H7 (cell line): ENCODE measurements at regions not wholly inside any gene's neighbourhood (a gene's known extent, or its start where the extent isn't known, plus 50 kb on each side); places are given as distances from the start of the nearest gene placed in this dataset.
A peak's percentile ranks its signal among the peaks of the same experiment; 100 is the strongest.

Source experiments
- DNase-seq: peaks from one replicate; pipeline ENCODE4 v3.0.0; 2012
- H3K27me3 ChIP-seq: 2 replicates; pipeline ENCODE4 v1.6.0; 2011; ENCODE audit warnings: mild to moderate bottlenecking, low read length; ENCODE audit not compliant: control insufficient read depth, insufficient read depth
- H3K36me3 ChIP-seq: replicated peaks from 2 replicates; pipeline ENCODE4 v1.5.1; 2011; ENCODE audit warnings: low read length; ENCODE audit not compliant: control insufficient read depth, insufficient read depth
- H3K4me3 ChIP-seq: 2 replicates; pipeline ENCODE4 v1.5.1; 2011; ENCODE audit warnings: low read depth, mild to moderate bottlenecking, control low read depth, low read length, moderate library complexity; ENCODE audit not compliant: insufficient read depth

GRCh38 chr9:18073002-18073401, 401.0 kb upstream of the ADAMTSL1 start:
- DNase-seq, result no peak
- Histone ChIP-seq H3K4me3 (no peak overlapping the region), H3K36me3 (no peaks in the 10 kb centered on the region), H3K27me3 (no peaks in the 10 kb centered on the region)

GRCh38 chr9:18074041-18074440, 399.9 kb upstream of the ADAMTSL1 start:
- DNase-seq, result no peak
- Histone ChIP-seq H3K27me3 (no peaks in the 10 kb centered on the region), H3K36me3 (no peaks in the 10 kb centered on the region), H3K4me3 (no peak overlapping the region)

- DNase-seq, result no peak
- H3K4me3 ChIP-seq, result no peak overlapping the region
- no peaks in the 10 kb centered on the region for H3K27me3 ChIP-seq
- H3K36me3 ChIP-seq, result no peaks in the 10 kb centered on the region
Measured at GRCh38 chr9:18075253-18075952, 398.6 kb upstream of the ADAMTSL1 start.

GRCh38 chr9:18077941-18078678, 395.8 kb upstream of the ADAMTSL1 start:
- no peak overlapping the region for H3K4me3 ChIP-seq
- no peaks in the 10 kb centered on the region for H3K27me3 ChIP-seq
- DNase-seq, result no peak
- no peaks in the 10 kb centered on the region for H3K36me3 ChIP-seq

- DNase-seq, result no peak
- H3K27me3 ChIP-seq, result no peaks in the 10 kb centered on the region
- no peak overlapping the region for H3K4me3 ChIP-seq
- no peaks in the 10 kb centered on the region for H3K36me3 ChIP-seq
Measured at GRCh38 chr9:18092138-18092537, 381.8 kb upstream of the ADAMTSL1 start.

- Histone ChIP-seq H3K27me3 (no peaks in the 10 kb centered on the region), H3K36me3 (no peaks in the 10 kb centered on the region), H3K4me3 (no peak overlapping the region)
- DNase-seq, result peak; percentile 0
Measured at GRCh38 chr9:18106006-18106560, 367.9 kb upstream of the ADAMTSL1 start.

- Histone ChIP-seq H3K36me3 (no peaks in the 10 kb centered on the region), H3K27me3 (no peaks in the 10 kb centered on the region), H3K4me3 (no peak overlapping the region)
- no peak for DNase-seq
Measured at GRCh38 chr9:18109675-18110074, 364.3 kb upstream of the ADAMTSL1 start.

- no peaks in the 10 kb centered on the region for H3K36me3 ChIP-seq
- H3K27me3 ChIP-seq, result no peaks in the 10 kb centered on the region
- H3K4me3 ChIP-seq, result no peak overlapping the region
- no peak for DNase-seq
Measured at GRCh38 chr9:18111146-18111545, 362.8 kb upstream of the ADAMTSL1 start.

- DNase-seq, result no peak
Measured at GRCh38 chr9:18114559-18115475, 359.1 kb upstream of the ADAMTSL1 start.

GRCh38 chr9:18118268-18118667, 355.7 kb upstream of the ADAMTSL1 start:
- Histone ChIP-seq H3K36me3 (no peaks in the 10 kb centered on the region), H3K4me3 (no peak overlapping the region), H3K27me3 (no peaks in the 10 kb centered on the region)
- no peak for DNase-seq

More at GRCh38 chr9:18114559-18115475, 359.1 kb upstream of the ADAMTSL1 start:
- Histone ChIP-seq H3K36me3 (no peaks in the 10 kb centered on the region), H3K4me3 (no peak overlapping the region), H3K27me3 (no peaks in the 10 kb centered on the region)

GRCh38 chr9:18122171-18122570, 351.8 kb upstream of the ADAMTSL1 start:
- H3K4me3 ChIP-seq, result no peak overlapping the region
- no peaks in the 10 kb centered on the region for H3K27me3 ChIP-seq
- no peaks in the 10 kb centered on the region for H3K36me3 ChIP-seq
- DNase-seq, result no peak

GRCh38 chr9:18124760-18125159, 349.2 kb upstream of the ADAMTSL1 start:
- Histone ChIP-seq H3K27me3 (no peaks in the 10 kb centered on the region), H3K36me3 (no peaks in the 10 kb centered on the region), H3K4me3 (no peak overlapping the region)
- no peak for DNase-seq

GRCh38 chr9:18126831-18127498, 347.0 kb upstream of the ADAMTSL1 start:
- no peak for DNase-seq
- no peaks in the 10 kb centered on the region for H3K36me3 ChIP-seq
- H3K4me3 ChIP-seq, result no peak overlapping the region
- H3K27me3 ChIP-seq, result no peaks in the 10 kb centered on the region

GRCh38 chr9:18127499-18127875, 346.5 kb upstream of the ADAMTSL1 start:
- H3K4me3 ChIP-seq, result no peak overlapping the region
- H3K27me3 ChIP-seq, result no peaks in the 10 kb centered on the region
- no peak for DNase-seq
- no peaks in the 10 kb centered on the region for H3K36me3 ChIP-seq
